HCT116 (cell line): ENCODE measurements at regions not wholly inside any gene's neighbourhood (a gene's known extent, or its start where the extent isn't known, plus 50 kb on each side); places are given as distances from the start of the nearest gene placed in this dataset.

ENCODE experiments used
- ATAC-seq: fragments of 200-7000 bp; cut with Tn5 transposase; 2 replicates; pipeline ENCODE4 v1.9.1; 2020; ENCODE audit warnings: mild to moderate bottlenecking, moderate library complexity
- BruUV-seq: library from RNA; stranded (reverse); fragments of 400-500 nt; replicated peaks from 2 replicates; lab custom pipeline; 2021; lab: Mats Ljungman, UMichigan
- CTCF ChIA-PET: fragments of 300-600 bp; sonication (Branson Sonifier 250); formaldehyde crosslinking; loops from one replicate; lab custom pipeline; 2021; ENCODE audit warnings: antibody characterized with exemption; lab: Charles Lee
- POLR2A ChIA-PET: fragments of 300-600, 350-600 bp; sonication (Branson Sonifier 250); formaldehyde crosslinking; loops from one replicate; lab custom pipeline; 2021; ENCODE audit warnings: antibody characterized with exemption; lab: Charles Lee
- RAD21 ChIA-PET, 2 experiments: fragments of 300-600 bp; sonication (Branson Sonifier 250); formaldehyde crosslinking; loops; one replicate each; lab custom pipeline; 2023; ENCODE audit warnings: low total read pairs in 2 of 2; ENCODE audit not compliant: uncharacterized antibody in 2 of 2, unreplicated experiment in 2 of 2, low non-redundant PET in 1 of 2; lab: Charles Lee
- DNase-seq: peaks from one replicate; pipeline ENCODE4 v3.0.0-alpha.2; 2010; ENCODE audit warnings: low read depth, low spot score
- H2AFZ ChIP-seq: fragments of 200-600 bp; shearing (Covaris generic), sonication (generic); 2 replicates; pipeline ENCODE4 v1.6.1; 2017; ENCODE audit warnings: low read depth, mixed run types, mixed read lengths, antibody characterized with exemption, low read length; ENCODE audit not compliant: poor library complexity, severe bottlenecking
- H3K27ac ChIP-seq: 2 replicates; pipeline ENCODE4 v1.5.1; 2012; ENCODE audit warnings: low read depth, low read length
- H3K27me3 ChIP-seq: fragments of 200-600 bp; sonication (generic); 2 replicates; pipeline ENCODE4 v1.6.1; 2016; ENCODE audit warnings: mixed run types, low read length, mixed read lengths; ENCODE audit not compliant: insufficient read depth
- H3K36me3 ChIP-seq, 2 experiments: fragments of 200-500 bp in 1 of 2; fragments of 200-600 bp in 1 of 2; sonication (Bioruptor generic) in 1 of 2; sonication (generic) in 1 of 2; 2 replicates each; pipeline versions ENCODE4 v1.5.1 to v1.6.1; 2014 to 2016; ENCODE audit warnings: low read length in 2 of 2, inconsistent platforms in 1 of 2, mixed read lengths in 1 of 2, mixed run types in 1 of 2; ENCODE audit not compliant: insufficient read depth in 2 of 2, control insufficient read depth in 1 of 2
- H3K4me1 ChIP-seq, 2 experiments: fragments of 200-600 bp in 1 of 2; sonication (generic) in 1 of 2; 2 replicates each; pipeline versions ENCODE4 v1.5.1 to v1.6.1; 2012 to 2017; ENCODE audit warnings: low read length in 2 of 2, inconsistent platforms in 1 of 2, mild to moderate bottlenecking in 1 of 2, mixed read lengths in 1 of 2, mixed run types in 1 of 2, moderate library complexity in 1 of 2; ENCODE audit not compliant: insufficient read depth in 2 of 2, control insufficient read depth in 1 of 2
- H3K4me2 ChIP-seq: fragments of 200-600 bp; sonication (generic); 2 replicates; pipeline ENCODE4 v1.6.1; 2017; ENCODE audit warnings: mixed run types, low read length, mixed read lengths
- H3K4me3 ChIP-seq, 2 experiments: fragments of 200-600 bp in 1 of 2; sonication (generic) in 1 of 2; replicated peaks in 1 of 2; 2 replicates each; pipeline ENCODE4 v1.5.1; 2011 to 2016; ENCODE audit warnings: low read length in 2 of 2, control low read depth in 1 of 2, low read depth in 1 of 2, mild to moderate bottlenecking in 1 of 2, mixed read lengths in 1 of 2, mixed run types in 1 of 2
- H3K79me2 ChIP-seq: fragments of 200-600 bp; sonication (generic); 2 replicates; pipeline ENCODE4 v1.6.1; 2017; ENCODE audit warnings: mild to moderate bottlenecking, mixed run types, low read length, moderate library complexity, mixed read lengths; ENCODE audit not compliant: insufficient read depth
- H3K9ac ChIP-seq: fragments of 200-600 bp; sonication (generic); 2 replicates; pipeline ENCODE4 v1.6.1; 2016; ENCODE audit warnings: low read length, mixed read lengths
- H3K9me2 ChIP-seq: fragments of 200-600 bp; sonication (generic), shearing (Covaris generic); 2 replicates; pipeline ENCODE4 v1.6.1; 2017; ENCODE audit warnings: mixed run types, mild to moderate bottlenecking, moderate library complexity; ENCODE audit not compliant: insufficient read depth
- H3K9me3 ChIP-seq, 2 experiments: fragments of 200-500 bp in 1 of 2; fragments of 200-600 bp in 1 of 2; sonication (Bioruptor generic) in 1 of 2; sonication (generic) in 1 of 2; 2 replicates each; pipeline ENCODE4 v1.6.1; 2014 to 2017; ENCODE audit warnings: low read length in 2 of 2, mixed read lengths in 2 of 2, inconsistent platforms in 1 of 2, low read depth in 1 of 2, mild to moderate bottlenecking in 1 of 2, mixed run types in 1 of 2, moderate library complexity in 1 of 2; ENCODE audit not compliant: control insufficient read depth in 1 of 2, insufficient read depth in 1 of 2
- H4K20me1 ChIP-seq: fragments of 200-600 bp; sonication (generic), shearing (Covaris generic); 2 replicates; pipeline ENCODE4 v1.6.1; 2017; ENCODE audit warnings: mixed run types, mild to moderate bottlenecking, moderate library complexity; ENCODE audit not compliant: insufficient read depth
- ATF3 ChIP-seq: IDR thresholded peaks from 2 replicates; pipeline ENCODE4 v1.6.1; 2012
- CEBPB ChIP-seq: IDR thresholded peaks from 2 replicates; pipeline ENCODE4 v1.6.1; 2012; ENCODE audit warnings: low read depth
- CTCF ChIP-seq, 3 experiments: fragments of 200-600 bp in 1 of 3; sonication (generic) in 1 of 3; IDR thresholded peaks in 2 of 3; conservative IDR thresholded peaks in 1 of 3; 2 replicates each; pipeline ENCODE4 v1.5.1; 2012 to 2017; ENCODE audit warnings: low read depth in 2 of 3, low read length in 2 of 3, antibody characterized with exemption in 1 of 3, borderline replicate concordance in 1 of 3, control low read depth in 1 of 3, mild to moderate bottlenecking in 1 of 3, mixed read lengths in 1 of 3, mixed run types in 1 of 3, moderate library complexity in 1 of 3; ENCODE audit not compliant: insufficient read depth in 1 of 3
- EGR1 ChIP-seq: IDR thresholded peaks from 2 replicates; pipeline ENCODE4 v1.6.1; 2012; ENCODE audit warnings: low read depth
- EZH2 ChIP-seq: fragments of 200-600 bp; sonication (generic); IDR thresholded peaks from 2 replicates; pipeline ENCODE4 v1.6.1; 2017; ENCODE audit warnings: antibody characterized with exemption, mixed run types
- EZH2phosphoT487 ChIP-seq: fragments of 200-600 bp; IDR thresholded peaks from 2 replicates; pipeline ENCODE4 v1.6.1; 2018; ENCODE audit warnings: antibody characterized with exemption, borderline replicate concordance
- FOSL1 ChIP-seq: IDR thresholded peaks from 2 replicates; pipeline ENCODE4 v1.6.1; 2012; ENCODE audit warnings: low read depth
- JUND ChIP-seq: IDR thresholded peaks from 2 replicates; pipeline ENCODE4 v1.6.1; 2012
- MAX ChIP-seq: IDR thresholded peaks from 2 replicates; pipeline ENCODE4 v1.6.1; 2012
- POLR2A ChIP-seq: IDR thresholded peaks from 2 replicates; pipeline ENCODE4 v1.7.0; 2011; ENCODE audit warnings: borderline replicate concordance; ENCODE audit not compliant: insufficient read depth, insufficient read length; ENCODE audit errors: extremely low read depth
- POLR2AphosphoS5 ChIP-seq: IDR thresholded peaks from 2 replicates; pipeline ENCODE4 v1.6.1; 2011; ENCODE audit warnings: mild to moderate bottlenecking, low read depth, low read length, moderate library complexity
- RAD21 ChIP-seq: IDR thresholded peaks from 2 replicates; pipeline ENCODE4 v1.6.1; 2012; ENCODE audit warnings: low read depth, mild to moderate bottlenecking
- REST ChIP-seq: IDR thresholded peaks from 2 replicates; pipeline ENCODE4 v1.6.1; 2012; ENCODE audit warnings: low read depth
- ZBTB33 ChIP-seq: IDR thresholded peaks from 2 replicates; pipeline ENCODE4 v1.6.1; 2011; ENCODE audit warnings: mild to moderate bottlenecking, low read length, moderate library complexity; ENCODE audit not compliant: insufficient replicate concordance; ENCODE audit errors: extremely low read depth
- ZFX ChIP-seq: fragments of 450-650 bp; IDR thresholded peaks from 2 replicates; pipeline ENCODE4 v1.6.1; 2017
- intact Hi-C: fragments of 100-400 bp; cut with micrococcal nuclease; formaldehyde crosslinking; loops from 2 replicates; pipeline ENCODE4 v1.10.0; 2022

GRCh38 chr14:61191733-61192132, 89.4 kb downstream of the TMEM30B start:
- intact Hi-C loops: no loop called here
- RAD21 ChIA-PET: no interaction called here
- Histone ChIP-seq H4K20me1 (no peaks in the 10 kb centered on the region), H2AFZ (no peak overlapping the region), H3K4me3 (no peak overlapping the region), H3K79me2 (no peaks in the 10 kb centered on the region), H3K4me1 (peaks cover 0 to 7% of the 10 kb centered on the region in 2 experiments; a peak in 1 of 4 replicates), H3K9ac (no peak overlapping the region), H3K9me2 (no peaks in the 10 kb centered on the region), H3K36me3 (no peaks in the 10 kb centered on the region), H3K9me3 (no peaks in the 10 kb centered on the region), H3K27me3 (no peaks in the 10 kb centered on the region), H3K4me2 (no peak overlapping the region), H3K27ac (no peak overlapping the region)
- POLR2A ChIA-PET: no interaction called here
- TF ChIP-seq EGR1 (no peak), JUND (no peak), REST (no peak), POLR2A (no peak), EZH2 (no peak), EZH2phosphoT487 (no peak), ZBTB33 (no peak), ATF3 (no peak), CTCF (IDR thresholded peaks at IDR 0.05 in 2 of 3, conservative IDR thresholded peaks at IDR 0.05 in 1 of 3; ENCODE audit: borderline replicate concordance in 1 of 3, insufficient read depth in 1 of 3, low read depth in 2 of 3, low read length in 2 of 3) (no peak), RAD21 (no peak), MAX (no peak), FOSL1 (no peak), POLR2AphosphoS5 (no peak), ZFX (no peak), CEBPB (no peak)
- CTCF ChIA-PET: no interaction called here
- no TSS peak for BruUV-seq
- ATAC-seq (no peak), DNase-seq (no peak)
